Lung (tissue), 11 donors: ENCODE measurements at regions not wholly inside any gene's neighbourhood (a gene's known extent, or its start where the extent isn't known, plus 50 kb on each side); places are given as distances from the start of the nearest gene placed in this dataset.
A peak's percentile ranks its signal among the peaks of the same experiment; 100 is the strongest.

Source experiments
- ATAC-seq: fragments of 200-7000 bp; cut with Tn5 transposase; one replicate; pipeline ENCODE4 v1.9.1; 2020; ENCODE audit warnings: moderate number of reproducible peaks; ENCODE audit not compliant: insufficient read depth, low FRiP score
- DNase-seq, 3 donors: peaks; one replicate each; pipeline ENCODE4 v3.0.0-alpha.2; 2013 to 2017
- H3K27ac ChIP-seq, 2 donors: one replicate each; pipeline ENCODE4 v1.5.1; 2013; ENCODE audit warnings: mild to moderate bottlenecking in 2 of 2, moderate library complexity in 2 of 2, control low read depth in 1 of 2, inconsistent platforms in 1 of 2, low read depth in 1 of 2, low read length in 1 of 2
- H3K27me3 ChIP-seq, 3 donors: one replicate each; pipeline ENCODE4 v1.5.1; 2013; ENCODE audit warnings: low read length in 2 of 3; ENCODE audit not compliant: control insufficient read depth in 3 of 3, insufficient read depth in 3 of 3
- H3K36me3 ChIP-seq, 4 donors: one replicate each; pipeline ENCODE4 v1.5.1; 2013; ENCODE audit warnings: low read length in 4 of 4, mild to moderate bottlenecking in 1 of 4, moderate library complexity in 1 of 4; ENCODE audit not compliant: control insufficient read depth in 4 of 4, insufficient read depth in 4 of 4
- H3K4me1 ChIP-seq, 5 donors: one replicate each; pipeline ENCODE4 v1.5.1; 2013; ENCODE audit warnings: low read length in 5 of 5, mild to moderate bottlenecking in 2 of 5, moderate library complexity in 1 of 5; ENCODE audit not compliant: control insufficient read depth in 5 of 5, insufficient read depth in 5 of 5
- H3K4me3 ChIP-seq: one replicate; pipeline ENCODE4 v1.5.1; 2013; ENCODE audit warnings: mild to moderate bottlenecking, control low read depth, moderate library complexity
- H3K9ac ChIP-seq, 2 donors: one replicate each; pipeline ENCODE4 v1.5.1; 2013; ENCODE audit warnings: low read length in 2 of 2, control low read depth in 1 of 2; ENCODE audit not compliant: insufficient read depth in 1 of 2
- H3K9me3 ChIP-seq, 4 donors: one replicate each; pipeline ENCODE4 v1.5.1; 2013; ENCODE audit warnings: low read length in 3 of 4, mild to moderate bottlenecking in 1 of 4, moderate library complexity in 1 of 4; ENCODE audit not compliant: control insufficient read depth in 4 of 4, insufficient read depth in 3 of 4
- WGBS, 2 donors: extraction: QIAGEN DNeasy Blood & Tissue Kit; methylation state at CpG; one replicate each; pipeline ENCODE4 v1.1.7; 2013; 5-methylcytosine and 5-hydroxymethylcytosine counted together
- TF ChIP-seq, protein P1 (sequence below): IDR thresholded peaks from 2 replicates; pipeline ENCODE4 v1.5.1; 2012; ENCODE audit warnings: mild to moderate bottlenecking; ENCODE audit errors: control extremely low read depth, extremely low read depth
- donor health status: control.
- donor health status: control.
- donor health status: Bipolar disorder and iron deficiency.
- donor health status: healthy.
- donor health status: DM: yes; HTN: yes; CAD: no.

DNA sequence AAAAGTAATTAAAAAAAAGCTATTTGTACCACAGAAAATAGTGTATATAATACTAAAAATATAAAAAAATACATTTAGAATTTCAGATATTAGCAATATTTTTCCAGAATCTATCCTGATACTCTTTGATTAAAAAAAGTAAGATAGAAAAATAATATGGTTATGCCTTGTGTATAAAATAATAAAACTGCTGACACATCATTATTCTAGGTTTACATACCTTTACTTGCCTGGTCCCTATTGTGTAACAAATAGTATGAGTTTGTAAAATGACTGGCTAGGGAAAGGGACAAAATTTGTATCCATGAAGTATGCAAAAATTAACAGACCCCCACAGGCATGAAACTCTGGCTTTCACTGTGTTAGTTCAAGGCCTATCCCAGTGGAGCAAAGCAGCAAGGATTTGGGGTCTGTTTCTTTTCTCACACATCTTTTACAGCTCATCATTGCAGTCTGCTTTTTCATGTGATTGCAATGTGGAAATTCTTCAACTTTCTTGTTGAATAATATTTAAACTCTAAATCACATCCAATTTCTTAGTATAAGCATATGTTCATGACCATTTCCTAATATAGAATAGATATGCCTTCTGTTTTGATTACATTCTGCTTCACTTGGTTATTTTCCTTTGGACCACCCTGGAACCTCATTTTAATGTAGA, 136.7 kb upstream of the PCDH18 start:
- peaks cover 0 to 32% (median 0%) of the 10 kb centered on the region in 5 donors for H3K4me1 ChIP-seq
- peak; percentile 36 to 89 (median 88) for DNase-seq
- no peak for ATAC-seq
- no peaks in the 10 kb centered on the region for H3K27me3 ChIP-seq
- H3K4me3 ChIP-seq, result no peak overlapping the region
- H3K27ac ChIP-seq, result no peak overlapping the region
- H3K9me3 ChIP-seq, result no peaks in the 10 kb centered on the region
- TF ChIP-seq, protein P1, sequence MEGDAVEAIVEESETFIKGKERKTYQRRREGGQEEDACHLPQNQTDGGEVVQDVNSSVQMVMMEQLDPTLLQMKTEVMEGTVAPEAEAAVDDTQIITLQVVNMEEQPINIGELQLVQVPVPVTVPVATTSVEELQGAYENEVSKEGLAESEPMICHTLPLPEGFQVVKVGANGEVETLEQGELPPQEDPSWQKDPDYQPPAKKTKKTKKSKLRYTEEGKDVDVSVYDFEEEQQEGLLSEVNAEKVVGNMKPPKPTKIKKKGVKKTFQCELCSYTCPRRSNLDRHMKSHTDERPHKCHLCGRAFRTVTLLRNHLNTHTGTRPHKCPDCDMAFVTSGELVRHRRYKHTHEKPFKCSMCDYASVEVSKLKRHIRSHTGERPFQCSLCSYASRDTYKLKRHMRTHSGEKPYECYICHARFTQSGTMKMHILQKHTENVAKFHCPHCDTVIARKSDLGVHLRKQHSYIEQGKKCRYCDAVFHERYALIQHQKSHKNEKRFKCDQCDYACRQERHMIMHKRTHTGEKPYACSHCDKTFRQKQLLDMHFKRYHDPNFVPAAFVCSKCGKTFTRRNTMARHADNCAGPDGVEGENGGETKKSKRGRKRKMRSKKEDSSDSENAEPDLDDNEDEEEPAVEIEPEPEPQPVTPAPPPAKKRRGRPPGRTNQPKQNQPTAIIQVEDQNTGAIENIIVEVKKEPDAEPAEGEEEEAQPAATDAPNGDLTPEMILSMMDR, result no peak
- H3K9ac ChIP-seq, result no peak overlapping the region
- H3K36me3 ChIP-seq, result no peaks in the 10 kb centered on the region

DNA sequence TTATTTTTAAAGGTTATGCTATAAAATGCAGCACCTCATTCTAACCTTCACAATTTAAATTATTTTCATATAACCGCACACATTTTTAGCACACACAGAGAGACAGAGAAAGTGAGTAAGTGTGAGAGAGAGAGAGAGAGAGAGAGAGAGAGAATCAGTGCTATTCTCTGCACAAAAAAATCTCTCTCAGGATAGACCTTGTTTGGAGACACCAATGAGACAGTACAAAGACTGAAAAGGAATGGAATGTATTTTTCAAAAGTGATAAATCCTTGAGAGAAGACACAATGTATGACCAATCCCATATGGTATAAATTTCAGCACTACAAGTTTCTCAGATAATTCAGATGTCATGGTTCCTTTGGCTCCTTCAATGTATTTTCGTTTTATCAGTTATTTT, 132.1 kb upstream of the PCDH18 start:
- no peaks in the 10 kb centered on the region for H3K9me3 ChIP-seq
- H3K27ac ChIP-seq, result no peak overlapping the region
- peaks cover 0 to 41% (median 4%) of the 10 kb centered on the region in 5 donors for H3K4me1 ChIP-seq
- ATAC-seq, result no peak
- TF ChIP-seq, protein P1, result no peak
- DNase-seq, result peak in 1 of 3 donors; percentile 56
- 67 to 75% methylated on average over 2 of the region's 2 CpGs for WGBS, 2 donors
- no peaks in the 10 kb centered on the region for H3K27me3 ChIP-seq
- H3K4me3 ChIP-seq, result no peak overlapping the region
- H3K36me3 ChIP-seq, result no peaks in the 10 kb centered on the region
- H3K9ac ChIP-seq, result no peak overlapping the region

DNA sequence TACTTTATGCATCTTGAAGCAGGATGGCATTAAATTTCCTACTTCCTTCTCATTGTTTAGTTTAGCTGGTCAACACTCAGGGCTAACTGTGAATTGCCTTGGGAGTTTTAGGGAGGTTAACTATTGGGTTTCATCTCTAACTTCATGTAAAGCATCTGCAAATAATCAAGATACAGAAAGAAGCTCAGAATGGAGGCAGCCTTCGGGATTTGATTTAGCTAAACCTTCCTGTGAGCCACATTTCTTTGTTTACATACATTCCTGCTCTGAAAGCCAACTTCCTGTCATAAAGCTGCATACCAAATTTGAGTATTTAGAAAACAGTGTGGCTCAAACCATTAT, 131.7 kb upstream of the PCDH18 start:
- TF ChIP-seq, protein P1, result no peak
- H3K36me3 ChIP-seq, result no peaks in the 10 kb centered on the region
- H3K4me1 ChIP-seq, result peaks cover 0 to 37% (median 4%) of the 10 kb centered on the region in 5 donors
- H3K9me3 ChIP-seq, result no peaks in the 10 kb centered on the region
- H3K27me3 ChIP-seq, result no peaks in the 10 kb centered on the region
- no peak overlapping the region for H3K27ac ChIP-seq
- no peak overlapping the region for H3K9ac ChIP-seq
- WGBS, 2 donors, result 6 to 11% methylated on average over 1 of the region's 1 CpG
- DNase-seq, result peak; percentile 49 to 93 (median 92)
- H3K4me3 ChIP-seq, result no peak overlapping the region
- no peak for ATAC-seq
